ENCODE measurements at regions not wholly inside any gene's neighbourhood (a gene's known extent, or its start where the extent isn't known, plus 50 kb on each side); places are given as distances from the start of the nearest gene placed in this dataset.
"Not testable (repeated sequence)": the region's sequence is repeated elsewhere in the genome, so short reads cannot be mapped to it uniquely, and the experiment has no call there.

- DNase-seq (ENCODE audit: low spot score) = not testable (repeated sequence)
These were observed 51.6 kb upstream of the MAP4K4 start for GRCh38 chr2:101645886-101646285.

GRCh38 chr2:101644842-101645383 lies 52.6 kb upstream of the MAP4K4 start:
- no peak for DNase-seq (ENCODE audit: low spot score)

GRCh38 chr2:101643004-101643524 lies 54.4 kb upstream of the MAP4K4 start:
- no peak for DNase-seq (ENCODE audit: low spot score)

GRCh38 chr2:101638817-101639605 lies 58.5 kb upstream of the MAP4K4 start:
- DNase-seq (ENCODE audit: low spot score) = no peak

DNA sequence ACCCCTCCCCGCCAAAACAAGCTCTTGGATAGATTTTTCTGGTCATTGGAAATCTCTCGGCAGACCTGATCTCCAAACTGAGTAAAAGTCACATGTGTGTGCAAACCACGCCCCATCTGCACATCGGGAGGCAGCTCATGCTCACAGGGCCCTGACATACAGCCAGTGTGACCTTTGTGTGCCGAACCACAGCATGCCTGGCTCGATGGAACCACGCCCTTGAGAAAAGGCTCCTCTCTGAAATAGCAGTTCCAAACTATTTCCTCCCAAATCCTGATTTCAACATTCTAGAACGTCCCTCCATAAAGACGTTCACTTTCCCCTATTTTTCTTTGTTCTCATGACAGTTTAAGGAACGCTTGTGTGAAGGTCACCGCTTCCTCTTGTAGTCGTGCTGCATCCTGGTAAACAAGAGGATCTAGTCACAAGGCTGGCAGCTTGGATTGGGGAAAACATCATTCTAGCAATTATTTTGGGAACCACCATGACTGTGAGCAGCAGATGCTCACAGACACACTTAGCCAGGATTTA lies 59.3 kb upstream of the MAP4K4 start:
- no peak for DNase-seq (ENCODE audit: low spot score)

DNA sequence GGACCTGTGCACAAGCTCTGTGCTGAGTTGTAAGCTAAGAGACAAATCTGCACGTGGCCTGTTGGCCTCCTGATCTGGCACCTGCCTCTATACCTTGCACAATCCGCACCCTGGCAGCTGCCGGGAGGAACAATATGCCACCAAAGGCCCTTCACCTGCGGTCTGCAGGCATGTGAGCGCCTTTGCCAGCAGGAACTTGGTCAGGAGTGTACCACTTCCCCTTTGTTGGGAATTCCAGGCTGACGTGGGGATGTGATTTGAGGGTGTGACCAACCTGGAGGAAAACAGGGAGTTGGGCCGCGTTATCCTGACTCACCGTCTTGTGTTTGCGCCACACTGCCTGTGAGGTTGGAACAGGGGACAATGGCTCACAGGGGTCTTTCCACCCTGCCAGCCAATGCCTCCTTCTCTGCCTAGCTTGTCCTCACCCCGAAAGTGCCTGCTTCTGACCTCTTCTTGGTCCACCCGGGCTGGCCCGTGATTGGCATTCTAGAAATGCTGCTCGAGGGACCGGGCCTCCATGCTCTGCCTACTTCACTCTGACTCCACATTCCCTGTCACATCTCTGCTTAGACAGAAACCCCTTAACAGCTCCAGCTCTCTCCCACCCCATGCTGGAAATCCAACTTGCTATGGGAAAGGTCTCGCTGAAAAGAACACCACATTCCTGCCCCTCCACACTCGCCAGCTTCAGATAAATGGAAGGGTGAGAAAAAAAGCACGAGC lies 67.1 kb upstream of the MAP4K4 start:
- no peak for DNase-seq (ENCODE audit: low spot score)

GRCh38 chr2:101628030-101628392 lies 69.5 kb upstream of the MAP4K4 start:
- DNase-seq (ENCODE audit: low spot score) = no peak

DNA sequence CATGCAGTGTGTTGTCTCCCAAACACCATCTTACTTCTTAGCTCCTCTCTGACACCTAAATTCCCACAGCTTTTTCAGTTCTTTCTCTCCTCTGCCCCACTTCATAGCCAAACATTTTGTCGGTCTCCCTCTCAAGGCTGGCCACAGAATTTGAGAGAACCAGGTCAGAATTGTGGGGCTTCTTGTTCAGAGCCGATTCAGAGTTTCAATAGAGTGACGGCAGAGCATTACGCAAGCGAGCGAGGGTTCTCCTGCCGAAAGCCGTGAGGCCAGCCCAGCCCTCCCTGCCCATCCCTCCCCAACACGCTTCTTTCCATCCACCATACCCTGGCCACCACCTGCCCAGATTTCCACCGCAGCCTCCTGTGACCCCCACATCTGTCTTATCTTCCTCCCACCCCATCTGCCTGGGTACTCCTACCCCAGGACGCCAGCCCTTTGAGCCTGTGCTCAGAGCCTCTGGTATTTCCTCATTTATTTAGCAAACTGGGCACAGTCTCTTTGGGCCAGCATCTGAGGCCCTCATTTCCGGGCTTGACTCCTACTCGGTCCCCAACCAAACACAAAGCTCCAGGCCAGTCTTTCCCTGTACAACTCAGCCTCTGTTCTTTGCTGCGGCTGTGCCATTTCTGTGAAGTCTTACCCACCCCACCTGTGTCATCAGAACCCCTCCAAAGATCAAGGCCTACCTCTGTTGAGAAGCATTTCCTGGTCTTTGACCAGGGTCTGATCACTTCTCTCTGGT lies 70.0 kb upstream of the MAP4K4 start:
- DNase-seq (ENCODE audit: low spot score) = no peak

DNA sequence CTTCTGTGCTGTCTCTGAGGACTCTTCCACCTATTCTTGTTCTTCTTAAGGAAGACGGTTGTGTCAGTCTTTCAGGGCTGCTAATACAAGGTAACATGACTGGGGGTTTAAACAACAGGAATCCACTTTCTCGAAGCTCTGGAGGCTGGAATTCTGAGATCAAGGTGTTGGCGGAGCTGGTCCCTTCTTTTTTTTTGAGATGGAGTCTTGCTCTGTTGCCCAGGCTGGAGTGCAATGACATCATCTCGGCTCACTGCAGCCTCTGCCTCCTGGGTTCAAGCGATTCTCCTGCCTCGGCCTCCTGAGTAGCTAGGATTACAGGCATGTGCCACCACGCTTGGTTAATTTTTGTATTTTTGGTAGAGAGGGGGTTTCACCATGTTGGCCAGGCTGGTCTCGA lies 71.7 kb upstream of the MAP4K4 start:
- DNase-seq (ENCODE audit: low spot score) = not testable (repeated sequence)

DNA sequence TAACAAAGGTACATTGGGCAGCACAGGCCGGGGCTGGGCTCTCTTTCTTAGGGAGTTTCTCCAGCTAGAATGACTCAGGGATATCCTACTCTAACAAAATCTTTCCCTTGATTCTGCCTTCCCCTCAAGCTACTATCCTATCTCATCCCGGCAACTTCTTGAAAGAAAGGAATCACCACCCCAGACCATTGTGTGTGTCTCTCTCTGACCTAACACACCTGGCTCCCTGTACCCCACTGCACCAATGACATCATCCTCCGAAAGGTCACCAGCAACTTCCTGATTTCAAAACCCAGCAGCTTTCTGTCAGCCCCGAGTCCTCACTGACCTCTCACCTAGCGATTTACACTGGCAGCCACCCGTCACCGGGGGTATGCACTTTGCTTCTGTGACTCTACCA lies 72.1 kb upstream of the MAP4K4 start:
- no peak for DNase-seq (ENCODE audit: low spot score)

GRCh38 chr2:101624706-101625332 lies 72.7 kb upstream of the MAP4K4 start:
- no peak for DNase-seq (ENCODE audit: low spot score)

- no peak for DNase-seq (ENCODE audit: low spot score)
These were observed 74.4 kb upstream of the MAP4K4 start for GRCh38 chr2:101623031-101623521.

GRCh38 chr2:101622210-101623030 lies 75.1 kb upstream of the MAP4K4 start:
- no peak for DNase-seq (ENCODE audit: low spot score)

GRCh38 chr2:101619191-101619591 lies 78.3 kb upstream of the MAP4K4 start:
- DNase-seq (ENCODE audit: low spot score) = no peak

DNA sequence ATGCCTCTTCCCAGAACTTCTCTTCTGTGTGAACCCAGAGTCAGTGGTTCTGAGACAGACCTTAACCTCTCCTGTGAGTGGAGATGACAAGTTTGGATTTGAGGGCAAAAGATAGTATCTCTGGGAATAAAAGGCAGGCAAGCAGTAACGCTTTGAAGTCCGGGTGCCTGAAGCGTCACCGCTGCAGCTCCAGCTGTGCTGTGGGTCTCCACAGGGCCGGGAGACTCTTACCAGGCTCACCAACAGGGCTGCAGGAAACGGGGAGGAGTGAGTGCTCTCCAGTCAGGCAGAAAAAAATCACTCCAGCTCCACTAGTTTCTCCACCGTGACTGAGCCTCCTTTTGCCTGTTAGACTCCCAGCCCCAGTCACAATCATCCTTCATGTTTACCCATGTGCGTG lies 79.7 kb upstream of the MAP4K4 start:
- DNase-seq (ENCODE audit: low spot score) = no peak

GRCh38 chr2:101617188-101617587 lies 80.3 kb upstream of the MAP4K4 start:
- DNase-seq (ENCODE audit: low spot score) = no peak

DNA sequence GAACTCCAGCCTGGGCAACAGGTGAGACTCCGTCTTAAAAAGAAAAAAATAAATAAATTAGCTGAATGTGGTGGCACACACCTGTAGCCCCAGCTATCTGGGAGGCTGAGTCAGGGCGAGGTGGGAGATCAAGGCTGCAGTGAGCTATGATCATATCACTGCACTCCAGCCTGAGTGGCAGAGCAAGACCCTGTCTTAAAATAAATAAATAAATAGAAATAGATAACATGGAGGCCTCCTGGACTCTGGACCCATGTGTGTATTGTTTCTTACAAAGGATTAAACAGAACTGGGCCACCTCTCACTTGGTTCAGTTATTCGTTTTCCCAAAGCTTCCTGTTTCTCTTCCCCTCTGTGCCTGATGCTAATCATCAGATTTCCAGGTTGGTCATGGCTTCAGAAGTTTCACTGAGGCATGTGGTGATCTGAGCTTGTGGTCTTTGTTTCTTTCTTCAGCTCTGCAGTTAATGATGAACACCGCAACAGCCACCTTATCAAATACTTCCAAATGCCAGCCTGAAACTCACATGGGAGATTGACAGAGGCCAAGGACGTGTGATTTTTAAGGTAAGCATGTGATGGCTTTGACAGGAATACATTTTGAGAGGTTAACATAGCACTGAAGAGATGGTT lies 83.3 kb upstream of the MAP4K4 start:
- no peak for DNase-seq (ENCODE audit: low spot score)

GRCh38 chr2:101613056-101613704 lies 84.3 kb upstream of the MAP4K4 start:
- no peak for DNase-seq (ENCODE audit: low spot score)

- no peak for DNase-seq (ENCODE audit: low spot score)
These were observed 85.5 kb upstream of the MAP4K4 start for GRCh38 chr2:101612019-101612418.
